MM.1S (cell line): ENCODE measurements at regions not wholly inside any gene's neighbourhood (a gene's known extent, or its start where the extent isn't known, plus 50 kb on each side); places are given as distances from the start of the nearest gene placed in this dataset.

Source experiments
- CTCF ChIP-seq: fragments of 300-600 bp; sonication (generic); IDR thresholded peaks from 2 replicates; pipeline ENCODE4 v1.5.1; 2016; ENCODE audit warnings: antibody characterized with exemption, low read length, mixed read lengths
- EZH2phosphoT487 ChIP-seq: fragments of 300-600 bp; sonication (generic); IDR thresholded peaks from 2 replicates; pipeline ENCODE4 v1.6.1; 2018; ENCODE audit warnings: antibody characterized with exemption, low read length

GRCh38 chr7:34567906-34568305 lies 90.1 kb upstream of the NPSR1 start:
- no peak for TF ChIP-seq CTCF
- no peak for TF ChIP-seq EZH2phosphoT487
